ENCODE measurements at regions not wholly inside any gene's neighbourhood (a gene's known extent, or its start where the extent isn't known, plus 50 kb on each side); places are given as distances from the start of the nearest gene placed in this dataset.

GRCh38 chr10:105466521-105466920, 825.4 kb downstream of the SORCS3 start:
- intact Hi-C loops (cut with micrococcal nuclease), result no loop called here
- H3K36me3 ChIP-seq (ENCODE audit: control insufficient read depth in 2 of 2, extremely low read depth in 1 of 2, insufficient read depth in 2 of 2, low read length in 2 of 2), result no peaks in the 10 kb centered on the region
- H3K27ac ChIP-seq (ENCODE audit: insufficient read depth, low read depth, low read length), result no peak overlapping the region
- no peaks in the 10 kb centered on the region for H3K27me3 ChIP-seq (ENCODE audit: control insufficient read depth in 2 of 2, insufficient read depth in 2 of 2, low read length in 2 of 2)
- no peak overlapping the region for H3K9ac ChIP-seq (replicated peaks; ENCODE audit: extremely low read depth, insufficient read depth, low read length)
- FAIRE-seq, result no peak
- H3K4me3 ChIP-seq (replicated peaks in 1 of 3; ENCODE audit: insufficient read depth in 1 of 3, low read depth in 1 of 3, low read length in 3 of 3), result no peak overlapping the region
- dilution Hi-C loops (cut with MboI; ENCODE audit: extremely low pct_ligation_motif_present, low sequenced_read_pairs), result no loop called here
- no peaks in the 10 kb centered on the region for H4K20me1 ChIP-seq (replicated peaks; ENCODE audit: control insufficient read depth, extremely low read depth, insufficient read depth, low read length)
- DNase-seq (ENCODE audit: low read depth, low spot score), result no peak
- no TSS peak for BruUV-seq (replicated peaks)
- POLR2A ChIA-PET, result no interaction called here
- CTCF ChIA-PET, result no interaction called here
- H3K4me1 ChIP-seq (ENCODE audit: control insufficient read depth, extremely low read depth, insufficient read depth, low read length), result no peaks in the 10 kb centered on the region
- no peaks in the 10 kb centered on the region for H3K79me2 ChIP-seq (ENCODE audit: control insufficient read depth, insufficient read depth, low read length)
- H3K4me2 ChIP-seq (ENCODE audit: insufficient read depth, low read length), result no peak overlapping the region
- H3K9me3 ChIP-seq (replicated peaks; ENCODE audit: control insufficient read depth, insufficient read depth, low read length), result peaks cover 4% of the 10 kb centered on the region
- TF ChIP-seq FOS (IDR thresholded peaks at IDR 0.05; ENCODE audit: borderline replicate concordance, insufficient read depth, low read length), result no peak
- TF ChIP-seq MYC (IDR thresholded peaks at IDR 0.05; ENCODE audit: low read depth, low read length), result no peak
- H3K9me1 ChIP-seq (replicated peaks; ENCODE audit: control insufficient read depth, extremely low read depth, insufficient read depth, low read length), result no peaks in the 10 kb centered on the region
- no peak overlapping the region for H2AFZ ChIP-seq (ENCODE audit: low read depth, low read length)

- no peak overlapping the region for H3K4me3 ChIP-seq (replicated peaks in 1 of 3; ENCODE audit: insufficient read depth in 1 of 3, low read depth in 1 of 3, low read length in 3 of 3)
- intact Hi-C loops (cut with micrococcal nuclease) (no loop called here), dilution Hi-C loops (cut with MboI; ENCODE audit: extremely low pct_ligation_motif_present, low sequenced_read_pairs) (no loop called here)
- ChIA-PET CTCF (no interaction called here), POLR2A (no interaction called here)
- no peaks in the 10 kb centered on the region for H3K4me1 ChIP-seq (ENCODE audit: control insufficient read depth, extremely low read depth, insufficient read depth, low read length)
- BruUV-seq (replicated peaks), result no TSS peak
- H3K9ac ChIP-seq (replicated peaks; ENCODE audit: extremely low read depth, insufficient read depth, low read length), result no peak overlapping the region
- DNase-seq (ENCODE audit: low read depth, low spot score), result no peak
- H3K27ac ChIP-seq (ENCODE audit: insufficient read depth, low read depth, low read length), result no peak overlapping the region
- H4K20me1 ChIP-seq (replicated peaks; ENCODE audit: control insufficient read depth, extremely low read depth, insufficient read depth, low read length), result no peaks in the 10 kb centered on the region
- H3K9me1 ChIP-seq (replicated peaks; ENCODE audit: control insufficient read depth, extremely low read depth, insufficient read depth, low read length), result no peaks in the 10 kb centered on the region
- H3K79me2 ChIP-seq (ENCODE audit: control insufficient read depth, insufficient read depth, low read length), result no peaks in the 10 kb centered on the region
- peaks cover 2% of the 10 kb centered on the region for H3K9me3 ChIP-seq (replicated peaks; ENCODE audit: control insufficient read depth, insufficient read depth, low read length)
- TF ChIP-seq MYC (IDR thresholded peaks at IDR 0.05; ENCODE audit: low read depth, low read length), result no peak
- TF ChIP-seq MAX (IDR thresholded peaks at IDR 0.05; ENCODE audit: insufficient read depth, insufficient read length), result no peak
- no peak for TF ChIP-seq EZH2 (IDR thresholded peaks at IDR 0.05; ENCODE audit: borderline replicate concordance, low read depth, low read length, severe bottlenecking)
- no peak for TF ChIP-seq GATA2 (IDR thresholded peaks at IDR 0.05; ENCODE audit: insufficient read depth, insufficient read length, low read depth, low read length)
- no peak for TF ChIP-seq CTCF (IDR thresholded peaks at IDR 0.05; ENCODE audit: extremely low read depth in 1 of 2, insufficient read depth in 1 of 2, low read depth in 1 of 2, low read length in 2 of 2)
- no peak for TF ChIP-seq FOS (IDR thresholded peaks at IDR 0.05; ENCODE audit: borderline replicate concordance, insufficient read depth, low read length)
- TF ChIP-seq POLR2A (IDR thresholded peaks at IDR 0.05; ENCODE audit: low read depth, low read length), result no peak
- TF ChIP-seq JUN (IDR thresholded peaks at IDR 0.05; ENCODE audit: borderline replicate concordance, insufficient read depth, insufficient read length, low read depth), result no peak
- TF ChIP-seq POLR2AphosphoS5 (IDR thresholded peaks at IDR 0.05; ENCODE audit: insufficient read depth, low read depth, low read length), result no peak
- no peak overlapping the region for H2AFZ ChIP-seq (ENCODE audit: low read depth, low read length)
- no peaks in the 10 kb centered on the region for H3K27me3 ChIP-seq (ENCODE audit: control insufficient read depth in 2 of 2, insufficient read depth in 2 of 2, low read length in 2 of 2)
- no peak overlapping the region for H3K4me2 ChIP-seq (ENCODE audit: insufficient read depth, low read length)
- no peaks in the 10 kb centered on the region for H3K36me3 ChIP-seq (ENCODE audit: control insufficient read depth in 2 of 2, extremely low read depth in 1 of 2, insufficient read depth in 2 of 2, low read length in 2 of 2)
- FAIRE-seq, result no peak
Observed at GRCh38 chr10:105434970-105435369, 793.9 kb downstream of the SORCS3 start.

Data from endothelial cell of umbilical vein (primary cell).